ENCODE measurements at regions not wholly inside any gene's neighbourhood (a gene's known extent, or its start where the extent isn't known, plus 50 kb on each side); places are given as distances from the start of the nearest gene placed in this dataset.
A peak's percentile ranks its signal among the peaks of the same experiment; 100 is the strongest.
"Not testable (repeated sequence)": the region's sequence is repeated elsewhere in the genome, so short reads cannot be mapped to it uniquely, and the experiment has no call there.

DNA sequence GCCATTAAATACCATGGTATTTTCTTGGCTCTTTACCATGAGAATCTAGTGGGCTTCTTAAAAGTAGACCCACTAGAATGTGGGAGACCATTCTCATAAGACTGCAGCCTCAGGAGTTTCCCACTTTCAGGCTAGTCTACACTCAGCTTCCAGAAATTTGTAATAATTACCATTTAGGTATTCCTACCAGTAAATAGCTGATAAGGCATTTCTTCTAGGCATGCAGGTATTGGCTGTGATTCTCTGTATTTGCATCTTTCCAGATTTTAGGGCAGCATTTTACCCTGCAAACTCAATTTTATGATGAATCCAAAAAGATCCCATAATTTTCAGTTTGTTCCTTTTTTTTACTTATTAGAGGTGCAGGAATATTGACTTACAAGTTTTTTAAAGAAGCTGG is 496.6 kb downstream of the TRAM1L1 start:
- Histone ChIP-seq H3K4me1 (no peaks in the 10 kb centered on the region; the same call in 1 of the 2 replicates), H3K9me3 (replicated peaks) (no peaks in the 10 kb centered on the region), H3K27me3 (no peaks in the 10 kb centered on the region), H3K36me3 (no peaks in the 10 kb centered on the region), H3K27ac (no peak overlapping the region), H3K4me3 (no peak overlapping the region)
- DNase-seq, result no peak

GRCh38 chr4:116585246-116585645 is 500.1 kb downstream of the TRAM1L1 start:
- H3K4me3 ChIP-seq, result no peak overlapping the region
- no peaks in the 10 kb centered on the region for H3K36me3 ChIP-seq
- peaks cover 4% of the 10 kb centered on the region; the same call in 1 of the 2 replicates for H3K27me3 ChIP-seq
- H3K27ac ChIP-seq, result no peak overlapping the region
- no peaks in the 10 kb centered on the region for H3K9me3 ChIP-seq (replicated peaks)
- peak in 1 of 2 experiments; percentile 9 for DNase-seq
- H3K4me1 ChIP-seq, result no peaks in the 10 kb centered on the region; the same call in 1 of the 2 replicates

GRCh38 chr4:116577321-116577720 is 508.1 kb downstream of the TRAM1L1 start:
- Histone ChIP-seq H3K4me3 (no peak overlapping the region), H3K9me3 (replicated peaks) (no peaks in the 10 kb centered on the region), H3K36me3 (no peaks in the 10 kb centered on the region), H3K4me1 (no peaks in the 10 kb centered on the region), H3K27me3 (peaks cover 4% of the 10 kb centered on the region; the same call in 1 of the 2 replicates), H3K27ac (no peak overlapping the region)
- no peak for DNase-seq

DNA sequence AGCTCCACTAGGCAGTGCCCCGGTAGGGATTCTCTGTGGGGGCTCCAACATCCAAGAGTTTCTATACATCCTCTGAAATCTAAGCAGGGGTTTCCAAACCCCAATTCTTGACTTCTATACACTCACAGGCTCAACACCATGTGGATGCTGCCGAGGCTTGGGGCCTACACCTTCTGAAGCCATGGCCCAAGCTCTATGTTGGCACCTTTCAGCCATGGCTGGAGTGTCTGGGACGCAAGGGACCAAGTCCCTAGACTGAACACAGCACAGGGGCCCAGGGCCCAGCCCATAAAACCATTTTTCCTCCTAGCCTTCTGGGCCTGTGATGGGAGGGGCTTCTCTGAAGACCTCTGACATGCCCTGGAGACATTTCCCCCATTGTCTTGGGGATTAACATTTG is 511.8 kb downstream of the TRAM1L1 start:
- H3K36me3 ChIP-seq, result no peaks in the 10 kb centered on the region
- no peaks in the 10 kb centered on the region for H3K4me1 ChIP-seq
- no peak overlapping the region for H3K4me3 ChIP-seq
- H3K9me3 ChIP-seq (replicated peaks), result no peaks in the 10 kb centered on the region
- no peaks in the 10 kb centered on the region for H3K27me3 ChIP-seq
- no peak for DNase-seq
- H3K27ac ChIP-seq, result no peak overlapping the region

- Histone ChIP-seq H3K4me3 (no peak overlapping the region), H3K36me3 (no peaks in the 10 kb centered on the region), H3K27ac (no peak overlapping the region), H3K4me1 (no peaks in the 10 kb centered on the region), H3K27me3 (no peaks in the 10 kb centered on the region), H3K9me3 (replicated peaks) (no peaks in the 10 kb centered on the region)
- no peak for DNase-seq
Observed at GRCh38 chr4:116561768-116562167, 523.6 kb downstream of the TRAM1L1 start.

- no peak for DNase-seq
- no peaks in the 10 kb centered on the region; the same call in 1 of the 2 replicates for H3K27me3 ChIP-seq
- no peak overlapping the region for H3K4me3 ChIP-seq
- H3K27ac ChIP-seq, result no peak overlapping the region
- no peaks in the 10 kb centered on the region for H3K4me1 ChIP-seq
- H3K9me3 ChIP-seq (replicated peaks), result no peaks in the 10 kb centered on the region
- H3K36me3 ChIP-seq, result no peaks in the 10 kb centered on the region
Observed at GRCh38 chr4:116551806-116552205, 533.6 kb downstream of the TRAM1L1 start.

GRCh38 chr4:116547632-116548031 is 537.7 kb downstream of the TRAM1L1 start:
- H3K27me3 ChIP-seq, result no peaks in the 10 kb centered on the region
- no peaks in the 10 kb centered on the region for H3K9me3 ChIP-seq (replicated peaks)
- no peak overlapping the region for H3K4me3 ChIP-seq
- H3K36me3 ChIP-seq, result no peaks in the 10 kb centered on the region
- DNase-seq, result no peak
- no peaks in the 10 kb centered on the region for H3K4me1 ChIP-seq
- H3K27ac ChIP-seq, result no peak overlapping the region

- no peak overlapping the region for H3K27ac ChIP-seq
- H3K27me3 ChIP-seq, result no peaks in the 10 kb centered on the region
- H3K9me3 ChIP-seq (replicated peaks), result no peaks in the 10 kb centered on the region
- no peak for DNase-seq
- H3K4me3 ChIP-seq, result no peak overlapping the region
- H3K36me3 ChIP-seq, result no peaks in the 10 kb centered on the region
- no peaks in the 10 kb centered on the region for H3K4me1 ChIP-seq
Observed at GRCh38 chr4:116546759-116547158, 538.6 kb downstream of the TRAM1L1 start.

DNA sequence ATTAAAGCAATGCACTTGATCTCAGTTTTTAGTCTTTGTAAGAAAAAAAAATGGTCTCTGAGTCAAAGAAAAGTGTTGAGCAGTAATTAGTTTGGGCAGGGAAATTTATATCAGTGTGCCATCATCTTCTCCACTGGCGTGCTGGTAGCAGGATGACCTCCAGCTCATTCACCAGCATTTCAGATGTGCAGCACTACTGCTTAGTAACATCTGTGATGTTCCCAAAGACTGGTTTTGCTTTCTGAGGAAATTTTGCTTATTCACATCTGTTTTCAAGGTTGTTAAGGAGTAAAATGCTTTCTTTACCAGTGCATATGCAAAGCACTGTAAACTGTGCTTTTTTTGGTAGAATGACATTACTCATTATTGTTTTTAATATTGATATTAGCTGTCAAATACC is 540.4 kb downstream of the TRAM1L1 start:
- Histone ChIP-seq H3K9me3 (replicated peaks) (no peaks in the 10 kb centered on the region), H3K4me1 (no peaks in the 10 kb centered on the region), H3K36me3 (no peaks in the 10 kb centered on the region), H3K27me3 (no peaks in the 10 kb centered on the region), H3K4me3 (no peak overlapping the region), H3K27ac (no peak overlapping the region)
- no peak for DNase-seq

DNA sequence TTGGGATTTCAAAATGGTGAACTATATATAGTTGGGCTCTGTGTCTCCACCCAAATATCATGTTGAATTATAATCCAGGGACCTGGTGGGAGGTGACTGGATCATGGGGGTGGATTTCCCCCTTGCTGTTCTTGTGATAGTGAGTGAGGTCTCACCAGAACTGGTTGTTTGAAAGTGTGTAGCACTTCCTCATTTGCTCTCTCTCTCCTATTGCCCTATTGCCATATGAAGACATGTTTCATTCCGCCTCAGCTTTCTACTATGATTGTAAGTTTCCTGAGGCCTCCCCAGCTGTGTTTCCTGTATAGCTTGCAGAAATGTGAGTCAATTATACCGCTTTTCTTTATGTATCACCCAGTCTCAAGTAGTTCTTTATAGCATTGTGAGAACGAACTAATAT is 545.6 kb downstream of the TRAM1L1 start:
- H3K27ac ChIP-seq, result no peak overlapping the region

GRCh38 chr4:116537828-116538227 is 547.5 kb downstream of the TRAM1L1 start:
- DNase-seq, result no peak
- Histone ChIP-seq H3K36me3 (no peaks in the 10 kb centered on the region), H3K27ac (no peak overlapping the region), H3K9me3 (replicated peaks) (no peaks in the 10 kb centered on the region), H3K4me3 (no peak overlapping the region), H3K4me1 (peaks cover under 1% of the 10 kb centered on the region; the same call in 1 of the 2 replicates), H3K27me3 (no peaks in the 10 kb centered on the region)

More for the DNA sequence above, 545.6 kb downstream of the TRAM1L1 start:
- Histone ChIP-seq H3K4me1 (no peaks in the 10 kb centered on the region), H3K4me3 (no peak overlapping the region), H3K9me3 (replicated peaks) (no peaks in the 10 kb centered on the region), H3K36me3 (no peaks in the 10 kb centered on the region), H3K27me3 (no peaks in the 10 kb centered on the region)
- no peak for DNase-seq

GRCh38 chr4:116536024-116536423 is 549.4 kb downstream of the TRAM1L1 start:
- not testable (repeated sequence) for H3K27me3 ChIP-seq; H3K4me1 ChIP-seq; H3K27ac ChIP-seq; H3K4me3 ChIP-seq; H3K9me3 ChIP-seq (replicated peaks); H3K36me3 ChIP-seq; DNase-seq

DNA sequence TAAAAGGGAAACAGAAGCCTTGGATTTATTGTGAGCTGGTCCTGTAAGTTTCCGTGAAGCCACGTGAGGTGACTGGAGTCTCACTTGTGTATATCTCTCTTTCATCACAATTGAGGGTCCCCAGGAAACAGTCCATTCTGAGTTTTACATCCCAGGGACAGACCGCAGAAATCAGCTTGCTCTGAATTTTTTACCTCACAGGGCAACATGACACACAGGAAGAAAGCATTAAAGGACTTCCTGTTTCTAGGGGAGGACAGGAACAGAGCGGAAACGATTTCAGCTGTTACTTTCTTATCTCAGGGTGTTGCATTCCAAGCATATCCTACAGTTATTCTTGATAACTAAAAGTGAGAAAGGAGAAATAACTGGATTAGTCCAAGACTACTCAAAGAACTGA is 553.5 kb downstream of the TRAM1L1 start:
- peak in 1 of 2 experiments; percentile 22 for DNase-seq
- no peak overlapping the region for H3K4me3 ChIP-seq
- peaks cover 12% of the 10 kb centered on the region for H3K4me1 ChIP-seq
- no peaks in the 10 kb centered on the region for H3K27me3 ChIP-seq
- no peaks in the 10 kb centered on the region for H3K36me3 ChIP-seq
- H3K9me3 ChIP-seq (replicated peaks), result no peaks in the 10 kb centered on the region
- no peak overlapping the region for H3K27ac ChIP-seq

GRCh38 chr4:116531026-116531425 is 554.4 kb downstream of the TRAM1L1 start:
- H3K36me3 ChIP-seq, result no peaks in the 10 kb centered on the region
- peaks cover 12% of the 10 kb centered on the region for H3K4me1 ChIP-seq
- H3K4me3 ChIP-seq, result no peak overlapping the region
- DNase-seq, result no peak
- H3K27me3 ChIP-seq, result no peaks in the 10 kb centered on the region
- no peaks in the 10 kb centered on the region for H3K9me3 ChIP-seq (replicated peaks)
- no peak overlapping the region for H3K27ac ChIP-seq

DNA sequence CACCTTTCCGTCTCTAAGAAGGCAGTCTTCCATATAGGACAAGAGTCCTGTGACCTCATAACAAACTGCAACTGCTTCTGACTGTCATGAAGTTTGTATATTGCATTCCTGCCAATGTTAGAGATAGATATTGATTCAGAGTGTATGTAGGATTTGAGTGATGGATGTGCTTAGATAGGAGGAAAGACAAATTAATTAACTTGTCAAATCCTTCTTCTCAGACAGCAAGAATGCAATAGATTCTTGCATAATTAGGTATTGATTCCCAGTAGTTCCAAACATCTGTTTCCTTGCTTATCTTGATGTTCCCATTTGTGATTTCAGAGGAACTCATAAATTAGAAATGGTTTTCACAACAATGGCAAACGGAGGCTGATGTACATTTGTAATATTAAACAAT is 555.3 kb downstream of the TRAM1L1 start:
- no peak for DNase-seq
- Histone ChIP-seq H3K4me3 (no peak overlapping the region), H3K4me1 (peaks cover 12% of the 10 kb centered on the region), H3K36me3 (no peaks in the 10 kb centered on the region), H3K27me3 (no peaks in the 10 kb centered on the region), H3K9me3 (replicated peaks) (no peaks in the 10 kb centered on the region), H3K27ac (no peak overlapping the region)

DNA sequence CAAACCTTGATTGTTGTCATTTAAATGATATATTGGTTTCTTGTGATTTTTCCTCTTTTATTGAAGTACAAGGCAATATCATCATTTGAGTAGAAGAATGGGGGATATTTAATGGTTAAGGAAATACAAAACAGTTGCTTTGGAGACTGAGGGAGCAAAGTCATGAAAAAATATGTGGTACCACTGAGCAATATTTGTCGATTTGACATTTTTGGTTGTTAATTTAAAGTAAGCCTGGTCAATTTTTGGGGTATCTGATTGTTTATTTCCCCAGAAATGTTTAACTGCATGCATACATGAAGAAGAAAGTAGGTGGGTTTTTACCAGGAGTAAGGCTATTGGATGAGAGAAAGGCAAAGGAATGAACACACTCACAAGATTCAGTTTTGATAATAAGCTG is 556.2 kb downstream of the TRAM1L1 start:
- Histone ChIP-seq H3K27ac (no peak overlapping the region), H3K27me3 (no peaks in the 10 kb centered on the region), H3K9me3 (replicated peaks) (no peaks in the 10 kb centered on the region), H3K4me1 (peaks cover 12% of the 10 kb centered on the region), H3K4me3 (no peak overlapping the region), H3K36me3 (no peaks in the 10 kb centered on the region)
- DNase-seq, result no peak

Measured in SJCRH30 (cell line).